Fibroblast of mammary gland (primary cell): ENCODE measurements at regions not wholly inside any gene's neighbourhood (a gene's known extent, or its start where the extent isn't known, plus 50 kb on each side); places are given as distances from the start of the nearest gene placed in this dataset.

Source experiments
- DNase-seq: peaks from one replicate; pipeline ENCODE4 v3.0.0-alpha.2; 2010; ENCODE audit warnings: low read depth
- H3K4me3 ChIP-seq: 2 replicates; pipeline ENCODE4 v1.5.1; 2011; ENCODE audit warnings: low read depth, mild to moderate bottlenecking, low read length, moderate library complexity; ENCODE audit not compliant: control insufficient read depth
- TF ChIP-seq, protein P1 (sequence below): conservative IDR thresholded peaks from 2 replicates; pipeline ENCODE4 v1.5.1; 2011; ENCODE audit warnings: low read depth, low read length, inconsistent platforms; ENCODE audit not compliant: control insufficient read depth, insufficient read depth

DNA sequence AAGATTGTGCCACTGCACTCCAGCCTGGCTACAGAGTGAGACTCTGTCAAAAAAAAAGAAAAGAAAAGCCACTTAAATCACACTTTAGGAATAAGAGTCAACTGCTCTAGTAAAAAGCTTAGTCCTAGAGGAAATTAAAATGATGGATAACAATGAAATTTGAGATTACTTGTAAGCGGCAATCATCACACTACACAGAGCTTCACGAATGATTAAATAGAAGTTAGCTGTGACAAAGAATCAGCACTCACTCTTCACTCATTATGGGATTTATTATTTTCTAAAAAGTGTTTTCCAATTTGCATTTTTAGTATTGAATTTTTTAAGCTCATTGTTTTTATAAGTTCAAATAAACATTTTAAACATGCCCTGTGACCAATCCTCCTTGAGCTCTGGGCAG is 718.0 kb downstream of the UTRN start:
- TF ChIP-seq, protein P1, sequence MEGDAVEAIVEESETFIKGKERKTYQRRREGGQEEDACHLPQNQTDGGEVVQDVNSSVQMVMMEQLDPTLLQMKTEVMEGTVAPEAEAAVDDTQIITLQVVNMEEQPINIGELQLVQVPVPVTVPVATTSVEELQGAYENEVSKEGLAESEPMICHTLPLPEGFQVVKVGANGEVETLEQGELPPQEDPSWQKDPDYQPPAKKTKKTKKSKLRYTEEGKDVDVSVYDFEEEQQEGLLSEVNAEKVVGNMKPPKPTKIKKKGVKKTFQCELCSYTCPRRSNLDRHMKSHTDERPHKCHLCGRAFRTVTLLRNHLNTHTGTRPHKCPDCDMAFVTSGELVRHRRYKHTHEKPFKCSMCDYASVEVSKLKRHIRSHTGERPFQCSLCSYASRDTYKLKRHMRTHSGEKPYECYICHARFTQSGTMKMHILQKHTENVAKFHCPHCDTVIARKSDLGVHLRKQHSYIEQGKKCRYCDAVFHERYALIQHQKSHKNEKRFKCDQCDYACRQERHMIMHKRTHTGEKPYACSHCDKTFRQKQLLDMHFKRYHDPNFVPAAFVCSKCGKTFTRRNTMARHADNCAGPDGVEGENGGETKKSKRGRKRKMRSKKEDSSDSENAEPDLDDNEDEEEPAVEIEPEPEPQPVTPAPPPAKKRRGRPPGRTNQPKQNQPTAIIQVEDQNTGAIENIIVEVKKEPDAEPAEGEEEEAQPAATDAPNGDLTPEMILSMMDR = no peak

DNA sequence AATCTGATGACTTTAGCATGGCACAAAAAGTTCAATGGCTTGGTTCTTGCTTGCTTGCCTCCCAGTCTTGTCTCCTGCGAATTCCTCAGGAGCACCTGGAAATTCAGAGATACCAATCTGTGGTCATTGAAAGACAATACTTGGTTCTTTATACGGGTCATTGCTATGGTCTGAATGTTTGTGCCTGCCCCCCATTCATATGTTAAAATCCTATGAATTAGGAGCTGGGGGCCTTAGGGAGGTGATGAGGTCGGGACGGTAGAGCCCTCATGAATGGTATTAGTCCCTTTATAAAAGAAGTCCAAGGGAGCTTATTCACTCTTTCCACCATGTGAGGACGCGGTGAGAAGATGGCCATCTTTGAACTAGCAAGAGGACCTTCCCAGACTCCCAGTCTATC is 721.8 kb downstream of the UTRN start:
- no peak for DNase-seq
- TF ChIP-seq, protein P1 = no peak
- no peak overlapping the region for H3K4me3 ChIP-seq

More for the DNA sequence above, 718.0 kb downstream of the UTRN start:
- H3K4me3 ChIP-seq = no peak overlapping the region
- DNase-seq = no peak

DNA sequence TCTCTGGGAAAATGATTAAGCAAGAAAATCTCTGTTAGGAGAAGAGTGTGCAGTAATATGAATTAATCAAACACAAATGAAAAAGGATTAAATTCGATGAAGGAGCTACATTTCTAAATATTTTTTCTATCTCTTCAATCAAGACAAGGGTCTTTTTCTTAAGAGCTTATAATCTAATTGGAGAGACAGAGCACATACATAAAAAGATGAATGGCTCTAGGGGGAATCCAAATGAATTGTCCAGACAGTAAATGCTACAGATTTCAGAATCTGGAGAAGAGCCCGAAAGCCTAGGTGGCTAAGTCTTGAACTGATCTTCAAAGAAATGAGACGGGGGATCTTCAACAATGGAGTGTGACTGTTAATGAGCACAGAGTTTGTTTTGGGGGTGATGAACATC is 723.6 kb downstream of the UTRN start:
- no peak overlapping the region for H3K4me3 ChIP-seq
- no peak for DNase-seq
- TF ChIP-seq, protein P1 = no peak

DNA sequence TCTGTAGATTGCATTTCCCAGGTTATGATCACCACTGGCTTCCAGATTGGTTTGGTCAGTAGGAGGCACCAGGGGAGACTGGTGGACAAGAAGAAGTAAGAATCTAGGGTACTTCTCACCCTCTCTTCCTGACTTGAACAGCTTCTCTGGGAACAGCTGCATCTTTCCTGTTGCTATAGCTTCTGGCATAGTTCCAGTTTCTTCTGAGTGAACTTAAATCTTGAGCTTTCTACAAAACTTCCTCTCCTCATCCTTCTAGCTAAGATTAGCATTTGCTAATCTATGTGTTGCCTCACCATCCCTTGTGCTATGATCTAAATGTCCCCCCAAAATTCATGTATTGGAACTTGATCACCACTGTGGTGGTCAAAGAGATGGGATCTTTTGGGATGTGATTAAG is 724.6 kb downstream of the UTRN start:
- DNase-seq = peak; percentile 12
- no peak overlapping the region for H3K4me3 ChIP-seq
- TF ChIP-seq, protein P1 = no peak

DNA sequence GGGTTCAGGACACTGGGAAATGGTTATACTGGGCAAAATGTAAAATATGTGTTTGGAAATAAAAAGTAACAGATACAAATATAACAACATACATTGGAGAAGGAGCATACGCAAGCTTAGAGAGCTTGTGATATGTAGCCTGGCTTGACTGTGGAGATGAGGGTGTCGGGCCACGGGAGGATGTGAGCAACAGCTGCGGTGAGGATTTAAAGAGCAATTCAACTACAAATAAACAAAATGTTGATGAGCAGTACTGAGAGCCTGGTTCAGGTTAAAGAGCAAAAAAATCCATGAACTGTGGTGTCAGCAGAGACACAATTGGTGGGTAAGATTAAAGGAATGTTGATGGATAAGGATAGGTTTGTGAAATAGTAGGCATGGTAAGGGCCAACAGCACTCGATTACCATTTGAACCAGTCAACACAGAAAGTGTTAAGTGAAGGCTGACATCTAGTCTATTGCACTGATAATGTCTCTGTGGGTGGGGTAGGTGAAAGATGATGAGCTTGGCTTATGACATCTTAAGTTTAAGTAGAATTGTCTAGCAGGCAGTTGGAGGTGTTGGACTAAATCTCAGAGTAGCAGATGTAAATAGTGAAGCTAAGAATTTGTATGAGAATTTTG is 723.2 kb downstream of the EPM2A start:
- no peak overlapping the region for H3K4me3 ChIP-seq
- TF ChIP-seq, protein P1 = no peak
- peak; percentile 26 for DNase-seq

DNA sequence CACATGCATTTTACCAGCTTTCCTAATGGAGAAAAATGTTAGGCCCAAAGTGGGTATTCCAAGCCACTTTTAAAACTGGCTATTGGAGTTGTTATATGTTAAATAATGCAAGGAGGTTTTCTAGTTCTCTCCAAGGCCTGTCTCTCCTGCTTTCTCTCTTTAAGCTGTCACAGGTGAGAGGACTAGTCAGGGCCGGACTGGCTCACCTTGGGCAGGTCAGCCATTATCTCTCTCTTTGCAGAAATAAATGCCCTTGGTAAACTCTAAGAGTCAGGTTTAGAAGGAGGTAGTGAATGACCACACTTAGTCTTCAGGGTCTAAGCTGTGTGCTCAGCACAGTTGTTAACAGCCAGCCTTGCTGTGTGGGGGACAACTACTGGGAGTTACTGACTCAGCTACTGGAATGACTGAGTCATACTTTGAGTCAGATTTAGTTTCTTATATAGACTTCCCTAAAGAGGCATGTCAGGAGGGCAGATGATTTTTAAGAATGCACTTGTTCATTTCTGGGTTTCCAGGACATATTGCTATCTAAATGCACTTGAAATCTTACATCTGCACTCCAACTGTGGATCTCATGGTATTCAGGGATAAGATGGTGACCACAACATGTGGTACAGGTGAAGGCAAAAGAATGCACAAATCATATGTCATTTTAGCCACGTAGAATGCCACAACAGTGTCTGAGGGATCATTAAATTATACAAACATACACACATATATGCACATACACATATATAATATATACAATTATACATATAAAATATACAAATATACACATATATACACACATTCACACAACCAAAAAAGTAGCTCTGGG is 719.4 kb downstream of the EPM2A start:
- TF ChIP-seq, protein P1 = no peak
- no peak overlapping the region for H3K4me3 ChIP-seq
- peak; percentile 96 for DNase-seq
